ENCODE measurements at regions not wholly inside any gene's neighbourhood (a gene's known extent, or its start where the extent isn't known, plus 50 kb on each side); places are given as distances from the start of the nearest gene placed in this dataset.

DNA sequence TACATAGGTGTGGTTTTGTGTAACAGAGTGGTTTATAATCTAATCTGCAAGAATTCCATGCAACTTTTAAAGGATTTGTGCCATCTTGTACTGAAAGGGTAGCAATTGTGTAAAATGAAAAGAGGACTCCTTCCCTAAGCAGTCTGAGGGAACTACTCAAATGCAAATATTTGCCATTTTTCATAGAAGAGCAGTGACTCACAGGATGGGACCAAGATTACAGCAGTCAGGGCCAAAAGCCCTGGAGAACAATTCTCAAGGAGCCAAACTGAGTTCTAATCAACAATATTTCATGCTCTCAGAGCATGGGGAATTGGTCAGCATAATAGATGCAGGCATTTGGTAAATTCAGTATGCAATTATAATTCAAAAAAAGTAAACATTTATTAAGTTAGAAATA lies 495.8 kb downstream of the CHSY3 start:
- Histone ChIP-seq H2BK12ac (ENCODE audit: low read depth, low read length) (no peak overlapping the region), H3K18ac (ENCODE audit: extremely low read depth, low read length) (no peak overlapping the region), H4K5ac (ENCODE audit: insufficient read length, low read depth, low read length) (no peak overlapping the region), H4K8ac (ENCODE audit: extremely low read depth, insufficient read depth, low read length) (no peak overlapping the region), H3K23me2 (ENCODE audit: low read depth, low read length) (no peaks in the 10 kb centered on the region), H3K56ac (replicated peaks; ENCODE audit: insufficient read length, low read depth, low read length) (no peak overlapping the region), H3K79me2 (ENCODE audit: control insufficient read depth in 1 of 2, insufficient read depth in 2 of 2, low read length in 2 of 2) (no peaks in the 10 kb centered on the region), H3K4me2 (ENCODE audit: insufficient read depth in 1 of 2, low read depth in 2 of 2, low read length in 2 of 2) (no peak overlapping the region), H2BK20ac (ENCODE audit: low read length) (no peak overlapping the region), H3K23ac (ENCODE audit: insufficient read length) (no peak overlapping the region), H2AFZ (ENCODE audit: low read length) (no peak overlapping the region), H3K4me1 (replicated peaks in 1 of 4; ENCODE audit: control insufficient read depth in 3 of 4, insufficient read depth in 4 of 4, low read length in 3 of 4) (peaks cover 0 to 4% (median 1%) of the 10 kb centered on the region in 4 experiments; a peak in 3 of 7 replicates), H3K9me3 (ENCODE audit: insufficient read depth in 2 of 2, low read depth in 1 of 2, low read length in 1 of 2) (no peaks in the 10 kb centered on the region), H3K14ac (ENCODE audit: insufficient read length) (no peak overlapping the region), H2BK15ac (ENCODE audit: low read length) (no peak overlapping the region), H3K27ac (ENCODE audit: low read depth, low read length) (no peak overlapping the region), H3K4ac (replicated peaks; ENCODE audit: insufficient read length, low read depth, low read length) (no peak overlapping the region), H2BK5ac (ENCODE audit: low read depth, low read length) (no peak overlapping the region), H3K27me3 (replicated peaks in 1 of 4; ENCODE audit: control insufficient read depth in 3 of 4, extremely low read depth in 1 of 4, insufficient read depth in 3 of 4, low read length in 3 of 4) (no peaks in the 10 kb centered on the region), H3K36me3 (ENCODE audit: control insufficient read depth in 2 of 4, insufficient read depth in 4 of 4, low read length in 3 of 4) (no peaks in the 10 kb centered on the region), H4K20me1 (replicated peaks in 1 of 2; ENCODE audit: control insufficient read depth in 1 of 2, insufficient read depth in 2 of 2, low read length in 2 of 2) (no peaks in the 10 kb centered on the region), H4K91ac (replicated peaks; ENCODE audit: insufficient read length, low read length) (no peak overlapping the region), H2AK5ac (ENCODE audit: low read depth, low read length) (no peak overlapping the region), H3K4me3 (ENCODE audit: extremely low read depth in 1 of 4, insufficient read depth in 2 of 4, low read depth in 3 of 4, low read length in 4 of 4) (no peak overlapping the region), H3K79me1 (ENCODE audit: low read depth, low read length) (no peaks in the 10 kb centered on the region), H3K9ac (replicated peaks in 1 of 4; ENCODE audit: extremely low read depth in 1 of 4, low read depth in 3 of 4, low read length in 3 of 4) (no peak overlapping the region), H2BK120ac (replicated peaks; ENCODE audit: low read depth, low read length) (no peak overlapping the region)
- FAIRE-seq (no peak), DNase-seq (ENCODE audit: low read depth in 1 of 2, low spot score in 2 of 2) (no peak)
- ChIA-PET POLR2A (ENCODE audit: partially characterized antibody) (no interaction called here), CTCF (ENCODE audit: partially characterized antibody) (no interaction called here)
- no peak for TF ChIP-seq EGR1 (IDR thresholded peaks at IDR 0.05; ENCODE audit: borderline replicate concordance, low read depth, low read length)
- TF ChIP-seq CBX8 (IDR thresholded peaks at IDR 0.05; ENCODE audit: borderline replicate concordance, low read depth, low read length), result no peak
- no peak for TF ChIP-seq MAX (IDR thresholded peaks at IDR 0.05)
- TF ChIP-seq RBBP5 (IDR thresholded peaks at IDR 0.05; ENCODE audit: borderline replicate concordance, low read depth, low read length), result no peak
- TF ChIP-seq ATF2 (IDR thresholded peaks at IDR 0.05; ENCODE audit: low read length), result no peak
- no peak for TF ChIP-seq RAD21 (IDR thresholded peaks at IDR 0.05 in 1 of 2, conservative IDR thresholded peaks at IDR 0.05 in 1 of 2; ENCODE audit: low read depth in 2 of 2, low read length in 2 of 2)
- TF ChIP-seq ATF3 (IDR thresholded peaks at IDR 0.05; ENCODE audit: insufficient read depth, low read depth, low read length), result no peak
- no peak for TF ChIP-seq RFX5 (IDR thresholded peaks at IDR 0.05; ENCODE audit: borderline replicate concordance, low read depth, low read length)
- no peak for TF ChIP-seq SAP30 (IDR thresholded peaks at IDR 0.05; ENCODE audit: insufficient read depth, insufficient replicate concordance, low read length)
- TF ChIP-seq KDM1A (IDR thresholded peaks at IDR 0.05; ENCODE audit: borderline replicate concordance, low read length), result no peak

All from H1 (cell line).